Activated T-helper 1 cell treated with anti-CD3 and anti-CD28 coated beads, Interleukin-12 subunit alpha, Interleukin-12 subunit beta, Interleukin-2, Interleukin-4 antibody, amounts not matched to agents 30 ng/mL and 10 ng/mL and 1 ng/mL, durations not matched to agents 14 hours and 24 hours and 36 hours (primary cell): ENCODE measurements at regions not wholly inside any gene's neighbourhood (a gene's known extent, or its start where the extent isn't known, plus 50 kb on each side); places are given as distances from the start of the nearest gene placed in this dataset.
"Not testable (repeated sequence)": the region's sequence is repeated elsewhere in the genome, so short reads cannot be mapped to it uniquely, and the experiment has no call there.

ENCODE experiments used
- DNase-seq: peaks from one replicate; pipeline ENCODE4 v3.0.0; 2021; ENCODE audit warnings: low spot score
- H3K27ac Mint-ChIP-seq: one replicate; pipeline ENCODE4 v1.8.0; 2021; ENCODE audit warnings: mild to moderate bottlenecking, mixed read lengths
- H3K27me3 Mint-ChIP-seq: one replicate; pipeline ENCODE4 v1.8.0; 2022; ENCODE audit warnings: mild to moderate bottlenecking, moderate library complexity, mixed read lengths; ENCODE audit not compliant: insufficient read depth
- H3K36me3 Mint-ChIP-seq: one replicate; pipeline ENCODE4 v1.8.0; 2021; ENCODE audit warnings: low read depth, mixed read lengths
- H3K4me1 Mint-ChIP-seq: one replicate; pipeline ENCODE4 v1.8.0; 2021; ENCODE audit warnings: low read depth, mixed read lengths
- H3K4me3 Mint-ChIP-seq: one replicate; pipeline ENCODE4 v1.8.0; 2021; ENCODE audit warnings: mild to moderate bottlenecking, moderate library complexity, mixed read lengths
- H3K9me3 Mint-ChIP-seq: one replicate; pipeline ENCODE4 v1.8.0; 2021; ENCODE audit warnings: mixed read lengths
- intact Hi-C: fragments of 100-400 bp; cut with micrococcal nuclease; formaldehyde crosslinking; loops from one replicate; pipeline ENCODE4 v1.15.1; 2024

DNA sequence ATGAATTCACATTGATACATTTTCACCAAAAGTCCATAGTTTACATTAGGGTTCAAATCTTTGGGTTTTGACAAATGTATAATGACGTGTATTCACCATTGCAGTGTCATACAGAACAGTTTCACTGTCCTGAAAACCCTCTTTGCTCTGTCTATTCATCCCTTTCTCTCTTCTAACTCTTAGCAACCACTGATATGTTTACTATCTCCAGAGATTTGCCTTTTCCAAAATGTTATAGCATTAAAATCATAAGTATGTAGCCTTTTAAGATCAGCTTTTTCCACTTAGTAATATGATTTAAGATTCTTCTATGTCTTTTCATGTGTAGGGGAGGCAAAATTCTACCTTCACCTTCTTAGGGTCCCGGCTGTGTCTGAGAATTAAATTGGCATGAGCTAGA is 203.8 kb downstream of the TPRG1 start:
- Mint-ChIP-seq H3K36me3 (no peaks in the 10 kb centered on the region), H3K4me1 (no peaks in the 10 kb centered on the region)

DNA sequence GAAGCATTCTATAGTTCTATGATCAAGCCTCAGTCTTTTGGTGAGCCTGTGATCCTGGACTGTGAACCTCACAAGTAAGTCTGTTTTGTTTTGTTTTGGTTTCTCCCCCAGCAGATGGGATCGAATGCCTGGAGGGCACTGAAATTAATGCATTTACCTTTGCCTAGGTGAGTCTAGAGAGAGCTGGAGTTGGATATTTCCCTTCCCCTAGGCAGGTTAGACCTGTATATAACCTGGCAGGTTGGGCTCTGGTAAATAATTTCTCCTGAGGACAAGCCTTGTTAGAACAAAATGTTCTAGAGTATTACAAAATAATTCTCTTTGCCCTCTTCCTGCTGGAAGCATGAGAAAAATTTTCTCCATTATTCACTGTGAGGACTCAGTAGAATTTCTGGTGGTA is 211.9 kb downstream of the TPRG1 start:
- Mint-ChIP-seq H3K27me3 (no peaks in the 10 kb centered on the region), H3K36me3 (no peaks in the 10 kb centered on the region), H3K27ac (no peak overlapping the region), H3K4me1 (no peaks in the 10 kb centered on the region), H3K4me3 (no peak overlapping the region), H3K9me3 (peaks cover 8% of the 10 kb centered on the region)
- intact Hi-C loops: no loop called here
- no peak for DNase-seq

More for the DNA sequence above, 203.8 kb downstream of the TPRG1 start:
- Mint-ChIP-seq H3K27me3 (peaks cover 3% of the 10 kb centered on the region), H3K27ac (no peak overlapping the region), H3K9me3 (peaks cover 21% of the 10 kb centered on the region), H3K4me3 (no peak overlapping the region)
- DNase-seq: no peak
- intact Hi-C loops: no loop called here

DNA sequence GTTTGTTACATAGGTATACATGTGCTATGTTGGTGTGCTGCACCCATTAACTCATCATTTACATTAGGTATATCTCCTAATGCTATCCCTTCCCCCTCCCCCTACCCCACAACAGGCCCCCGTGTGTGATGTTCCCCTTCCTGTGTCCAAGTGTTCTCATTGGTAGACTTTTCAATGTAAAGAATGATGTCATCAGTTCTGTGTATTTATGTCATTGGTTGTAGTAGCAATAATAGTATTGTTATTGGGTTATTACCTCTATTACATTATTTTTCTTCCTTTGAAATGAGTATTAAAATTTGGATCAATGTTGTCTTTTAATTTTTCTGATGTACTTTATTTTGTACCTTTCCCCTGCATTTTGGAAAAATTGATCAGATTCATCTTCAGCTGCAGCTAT is 214.1 kb downstream of the TPRG1 start:
- H3K27ac Mint-ChIP-seq, DNase-seq, H3K4me1 Mint-ChIP-seq, H3K27me3 Mint-ChIP-seq, H3K36me3 Mint-ChIP-seq, H3K4me3 Mint-ChIP-seq, intact Hi-C loops: not testable (repeated sequence)
- H3K9me3 Mint-ChIP-seq: peaks cover 13% of the 10 kb centered on the region

DNA sequence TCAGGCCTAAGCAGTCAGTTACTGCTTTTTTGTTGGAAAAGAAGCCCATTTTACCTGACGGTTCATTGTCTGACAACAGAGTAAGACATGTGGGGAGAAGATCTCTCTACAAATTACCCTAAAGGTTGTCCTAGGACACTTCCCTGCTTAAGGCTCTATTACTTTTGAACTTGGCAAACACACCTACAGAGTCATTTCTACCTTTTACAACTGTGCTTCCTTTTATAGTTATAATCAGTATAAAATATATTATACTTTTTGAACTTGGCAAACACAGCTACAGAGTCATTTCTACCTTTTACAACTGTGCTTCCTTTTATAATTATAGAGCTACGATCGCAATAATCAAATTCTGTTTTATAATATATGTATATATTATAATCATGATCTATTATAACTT is 215.0 kb downstream of the TPRG1 start:
- Mint-ChIP-seq H3K4me3 (no peak overlapping the region), H3K36me3 (peaks cover 11% of the 10 kb centered on the region), H3K4me1 (peaks cover 5% of the 10 kb centered on the region), H3K9me3 (peaks cover 14% of the 10 kb centered on the region), H3K27me3 (no peaks in the 10 kb centered on the region), H3K27ac (no peak overlapping the region)
- DNase-seq: no peak
- intact Hi-C loops: no loop called here

DNA sequence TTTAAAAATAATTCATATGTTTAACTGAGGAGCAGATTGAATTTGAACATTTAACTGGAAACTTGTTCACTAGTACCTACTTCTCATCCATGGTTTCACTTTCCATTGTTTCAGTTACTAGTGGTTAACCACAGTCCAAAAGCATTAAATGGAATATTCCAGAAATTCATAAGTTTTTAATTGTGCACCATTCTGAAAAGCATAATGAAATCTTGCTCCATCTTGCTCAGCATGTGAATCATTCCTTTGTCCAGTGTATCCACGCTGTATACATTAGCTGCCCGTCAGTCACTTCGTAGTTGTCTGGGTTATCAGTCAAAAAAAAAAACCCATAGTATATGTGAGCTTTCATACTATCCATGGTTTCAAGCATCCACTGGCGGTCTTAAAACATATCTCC is 217.6 kb downstream of the TPRG1 start:
- H3K36me3 Mint-ChIP-seq: peaks cover 18% of the 10 kb centered on the region
- intact Hi-C loops: no loop called here

DNA sequence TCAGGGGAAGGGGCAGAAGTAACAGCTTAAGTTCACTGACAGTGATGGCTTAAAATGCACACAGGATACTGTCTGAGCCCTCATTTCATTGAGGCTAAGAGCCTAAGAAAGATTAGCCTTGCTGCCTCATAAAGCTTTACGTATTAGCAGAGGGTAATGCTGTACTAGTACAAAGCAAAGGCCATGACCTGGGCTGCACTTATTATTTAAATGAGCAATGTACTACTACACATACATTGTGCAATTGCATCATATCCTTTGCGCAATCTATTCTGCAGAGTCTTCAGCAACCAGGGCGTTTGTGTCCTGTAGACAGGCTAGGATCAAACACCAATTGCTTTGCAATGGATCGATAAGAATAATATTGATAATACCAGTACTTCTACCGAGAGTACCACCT is 221.8 kb downstream of the TPRG1 start:
- peaks cover 37% of the 10 kb centered on the region for H3K4me1 Mint-ChIP-seq
- H3K27me3 Mint-ChIP-seq: no peaks in the 10 kb centered on the region
- DNase-seq: no peak
- intact Hi-C loops: loop anchor here (5.0 to 10.0 kb wide), 2 partner anchors 121 to 171 kb away; no protein-coding TSS in a partner anchor
- H3K4me3 Mint-ChIP-seq: no peak overlapping the region
- H3K36me3 Mint-ChIP-seq: peaks cover 20% of the 10 kb centered on the region
- H3K27ac Mint-ChIP-seq: no peak overlapping the region
- H3K9me3 Mint-ChIP-seq: peaks cover 20% of the 10 kb centered on the region

More for the DNA sequence above, 217.6 kb downstream of the TPRG1 start:
- Mint-ChIP-seq H3K4me1 (peaks cover 21% of the 10 kb centered on the region), H3K27ac (no peak overlapping the region), H3K27me3 (no peaks in the 10 kb centered on the region), H3K4me3 (no peak overlapping the region), H3K9me3 (peaks cover 13% of the 10 kb centered on the region)
- no peak for DNase-seq

DNA sequence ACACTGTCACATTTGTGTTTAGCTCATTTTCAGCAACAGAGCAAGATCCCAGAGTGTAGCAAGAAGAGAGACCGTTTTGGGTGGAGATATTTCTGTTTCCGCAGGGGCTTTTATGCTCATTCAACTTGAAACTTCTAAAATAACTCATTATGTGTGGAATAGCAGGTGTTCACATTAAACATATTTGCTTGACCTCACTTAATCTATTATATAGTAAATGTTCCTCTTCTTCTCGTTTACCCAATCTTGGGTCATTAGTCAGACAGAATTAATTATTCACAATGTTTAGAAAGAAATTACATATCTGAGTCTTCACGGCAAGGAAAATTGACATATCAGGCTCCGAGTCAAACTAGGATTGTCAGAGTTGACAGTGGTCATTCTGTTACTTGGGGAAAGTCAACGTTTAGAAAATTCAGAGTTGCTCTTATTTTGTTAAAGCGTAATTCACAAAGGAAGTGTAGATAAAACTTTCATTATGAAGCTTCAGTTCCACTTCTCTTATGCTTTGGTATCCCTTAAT is 222.9 kb downstream of the TPRG1 start:
- Mint-ChIP-seq H3K4me1 (peaks cover 34% of the 10 kb centered on the region), H3K36me3 (peaks cover 20% of the 10 kb centered on the region), H3K9me3 (peaks cover 23% of the 10 kb centered on the region), H3K27me3 (no peaks in the 10 kb centered on the region), H3K27ac (peak overlapping the region; percentile 76), H3K4me3 (peak overlapping the region; percentile 20)
- intact Hi-C loops: loop anchor here (1.0 to 10.0 kb wide), 5 partner anchors 70 to 1224 kb away; no protein-coding TSS in a partner anchor
- DNase-seq: no peak

DNA sequence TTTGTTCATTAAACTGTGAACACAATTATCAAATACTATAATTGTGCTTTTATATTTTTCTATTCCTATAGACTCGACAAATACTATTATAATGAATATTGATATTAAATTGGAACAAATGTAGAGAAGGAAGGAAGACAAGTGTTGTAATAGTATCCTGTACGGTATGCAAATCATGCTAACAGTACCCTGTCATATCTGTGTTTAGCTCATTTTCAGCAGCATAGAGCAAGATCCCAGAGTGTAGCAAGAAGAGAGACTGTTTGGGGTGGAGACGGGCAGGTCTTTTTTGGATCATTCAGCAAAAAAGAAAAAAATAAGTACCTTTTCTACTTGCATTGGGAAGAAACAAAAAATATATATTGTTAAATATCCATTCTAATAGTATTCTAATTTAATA is 224.1 kb downstream of the TPRG1 start:
- no peak for DNase-seq
- H3K27ac Mint-ChIP-seq: peak overlapping the region; percentile 46
- H3K9me3 Mint-ChIP-seq: peaks cover 18% of the 10 kb centered on the region
- H3K27me3 Mint-ChIP-seq: no peaks in the 10 kb centered on the region
- no peak overlapping the region for H3K4me3 Mint-ChIP-seq
- H3K4me1 Mint-ChIP-seq: peaks cover 32% of the 10 kb centered on the region
- intact Hi-C loops: loop anchor here (1.0 to 10.0 kb wide), 4 partner anchors 72 to 1223 kb away; no protein-coding TSS in a partner anchor
- H3K36me3 Mint-ChIP-seq: peaks cover 15% of the 10 kb centered on the region

DNA sequence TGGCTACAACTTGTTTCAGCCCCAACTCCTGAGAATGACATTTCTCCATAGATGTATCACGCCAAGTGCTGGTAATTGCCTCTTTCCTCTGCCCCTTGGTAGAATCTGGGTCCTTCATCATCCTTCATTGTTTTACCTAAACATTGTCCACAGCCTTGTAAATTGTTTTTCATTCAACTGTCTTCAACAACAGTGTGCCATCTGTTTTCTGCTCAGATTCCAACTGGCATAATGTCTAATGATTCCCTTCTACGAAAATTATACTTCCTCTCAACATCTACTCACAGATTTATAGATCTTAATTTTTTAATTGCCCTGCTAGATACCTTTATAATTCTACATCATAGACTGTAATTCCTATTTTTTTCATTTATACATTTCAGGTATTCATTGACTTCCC is 226.9 kb downstream of the TPRG1 start:
- DNase-seq: no peak
- Mint-ChIP-seq H3K27me3 (no peaks in the 10 kb centered on the region), H3K36me3 (peaks cover 2% of the 10 kb centered on the region), H3K4me3 (no peak overlapping the region), H3K27ac (no peak overlapping the region), H3K4me1 (peaks cover 24% of the 10 kb centered on the region), H3K9me3 (peaks cover 16% of the 10 kb centered on the region)
- intact Hi-C loops: loop anchor here (10.0 kb wide), 1 partner anchor 166 kb away; no protein-coding TSS in a partner anchor

DNA sequence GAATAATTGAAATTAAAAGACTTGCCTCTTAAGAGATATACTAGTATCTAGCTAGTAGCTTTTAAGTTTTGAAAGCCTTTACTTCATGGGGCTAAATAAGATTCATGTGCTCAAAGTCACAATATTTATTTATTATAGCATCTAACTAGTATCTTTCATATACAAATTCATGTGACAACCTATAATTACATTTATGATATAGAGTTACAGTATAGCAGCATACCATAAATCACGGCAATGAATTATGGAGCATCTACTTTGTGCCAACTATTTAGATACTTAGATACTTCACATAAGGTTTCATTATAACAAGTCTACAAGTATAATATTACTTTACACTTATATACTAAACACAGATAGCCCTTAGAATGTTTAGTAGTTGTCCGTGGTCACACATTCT is 229.4 kb downstream of the TPRG1 start:
- Mint-ChIP-seq H3K4me1 (peaks cover 12% of the 10 kb centered on the region), H3K27me3 (no peaks in the 10 kb centered on the region), H3K9me3 (peaks cover 14% of the 10 kb centered on the region), H3K27ac (no peak overlapping the region), H3K36me3 (no peaks in the 10 kb centered on the region), H3K4me3 (no peak overlapping the region)
- intact Hi-C loops: no loop called here
- no peak for DNase-seq

DNA sequence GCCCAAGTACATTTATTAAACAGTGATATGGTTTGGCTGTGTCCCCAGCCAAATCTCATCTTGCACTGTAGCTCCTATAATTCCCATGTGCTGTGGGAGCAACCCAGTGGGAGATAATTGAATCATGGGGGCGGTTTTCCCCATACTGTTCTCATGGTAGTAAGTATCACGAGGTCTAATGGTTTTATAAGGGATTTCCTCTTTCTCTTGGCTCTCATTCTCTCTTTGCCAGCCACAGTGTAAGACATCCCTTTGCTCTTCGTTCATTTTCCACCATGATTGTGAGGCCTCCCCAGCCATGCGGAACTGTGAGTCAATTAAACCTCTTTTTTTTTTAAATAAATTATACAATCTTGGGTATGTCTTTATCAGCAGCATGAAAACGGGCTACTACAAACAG is 228.0 kb upstream of the TP63 start:
- no peak for DNase-seq
- intact Hi-C loops: no loop called here
- H3K36me3 Mint-ChIP-seq: no peaks in the 10 kb centered on the region
- no peaks in the 10 kb centered on the region for H3K27me3 Mint-ChIP-seq
- no peak overlapping the region for H3K4me3 Mint-ChIP-seq
- H3K27ac Mint-ChIP-seq: no peak overlapping the region
- H3K4me1 Mint-ChIP-seq: peaks cover 12% of the 10 kb centered on the region
- H3K9me3 Mint-ChIP-seq: peaks cover 14% of the 10 kb centered on the region

DNA sequence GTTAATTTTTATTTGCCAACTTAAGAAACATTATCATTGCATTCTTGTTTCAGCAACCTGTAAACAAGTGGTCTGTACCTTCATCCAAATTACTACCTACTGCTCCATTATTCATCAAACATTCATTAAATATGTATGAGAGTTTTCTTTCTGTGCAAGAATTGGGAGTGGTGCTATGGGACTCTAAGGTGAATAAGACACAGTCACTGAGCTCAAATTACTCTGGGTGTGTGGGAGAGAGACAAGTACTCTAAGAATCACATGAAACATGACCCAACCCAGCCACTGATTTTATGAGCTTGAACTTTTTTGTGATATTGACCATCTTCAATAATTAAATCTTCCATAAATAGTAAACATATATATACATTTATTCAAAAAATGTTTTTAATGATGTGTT is 227.2 kb upstream of the TP63 start:
- no peak for DNase-seq
- no peak overlapping the region for H3K4me3 Mint-ChIP-seq
- H3K9me3 Mint-ChIP-seq: peaks cover 8% of the 10 kb centered on the region
- peaks cover 12% of the 10 kb centered on the region for H3K4me1 Mint-ChIP-seq
- H3K27me3 Mint-ChIP-seq: no peaks in the 10 kb centered on the region
- intact Hi-C loops: no loop called here
- no peak overlapping the region for H3K27ac Mint-ChIP-seq
- H3K36me3 Mint-ChIP-seq: no peaks in the 10 kb centered on the region

DNA sequence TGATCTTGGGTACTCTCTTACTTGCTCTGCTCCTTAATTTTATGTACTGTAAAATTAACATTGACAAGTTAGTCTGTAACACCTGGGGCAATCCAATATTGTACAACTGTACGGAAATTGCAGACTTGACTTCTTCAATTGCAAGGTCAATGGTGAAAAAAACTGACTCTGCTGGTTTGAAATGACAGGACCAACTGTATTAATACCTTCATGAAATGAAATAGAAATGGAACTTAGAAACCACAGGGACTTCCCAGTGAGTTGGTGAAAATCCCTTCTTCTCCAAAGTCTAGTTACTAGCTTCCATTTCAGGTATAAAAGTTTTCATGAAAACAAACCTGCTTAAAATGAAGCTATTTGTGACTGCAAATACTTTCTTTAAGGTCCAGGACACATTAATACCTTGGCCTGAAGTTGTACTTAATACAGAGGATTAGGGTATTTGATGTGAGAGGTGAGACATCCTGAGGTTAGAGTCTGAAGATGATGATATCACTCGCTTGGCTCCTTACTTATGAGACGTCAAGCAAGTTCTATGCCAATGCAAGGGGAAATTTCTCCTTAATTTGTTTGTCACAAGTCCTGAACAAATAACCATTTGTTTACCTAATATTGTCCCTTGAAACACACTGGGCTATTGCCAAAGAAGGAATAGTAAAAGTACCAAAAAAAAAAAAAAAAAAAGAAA is 226.2 kb upstream of the TP63 start:
- intact Hi-C loops: no loop called here
- Mint-ChIP-seq H3K4me1 (peaks cover 12% of the 10 kb centered on the region), H3K27ac (peak overlapping the region; percentile 31), H3K4me3 (no peak overlapping the region), H3K9me3 (peaks cover 8% of the 10 kb centered on the region), H3K27me3 (no peaks in the 10 kb centered on the region), H3K36me3 (no peaks in the 10 kb centered on the region)
- DNase-seq: no peak
